Activated T-helper 1 cell treated with anti-CD3 and anti-CD28 coated beads, Interleukin-12 subunit alpha, Interleukin-12 subunit beta, Interleukin-2, Interleukin-4 antibody, amounts not matched to agents 30 ng/mL and 10 ng/mL and 1 ng/mL, durations not matched to agents 14 hours and 24 hours and 36 hours (primary cell): ENCODE measurements at regions not wholly inside any gene's neighbourhood (a gene's known extent, or its start where the extent isn't known, plus 50 kb on each side); places are given as distances from the start of the nearest gene placed in this dataset.

Source experiments
- DNase-seq: peaks from one replicate; pipeline ENCODE4 v3.0.0; 2021; ENCODE audit warnings: low spot score
- H3K27ac Mint-ChIP-seq: one replicate; pipeline ENCODE4 v1.8.0; 2021; ENCODE audit warnings: mild to moderate bottlenecking, mixed read lengths
- H3K27me3 Mint-ChIP-seq: one replicate; pipeline ENCODE4 v1.8.0; 2022; ENCODE audit warnings: mild to moderate bottlenecking, moderate library complexity, mixed read lengths; ENCODE audit not compliant: insufficient read depth
- H3K36me3 Mint-ChIP-seq: one replicate; pipeline ENCODE4 v1.8.0; 2021; ENCODE audit warnings: low read depth, mixed read lengths
- H3K4me1 Mint-ChIP-seq: one replicate; pipeline ENCODE4 v1.8.0; 2021; ENCODE audit warnings: low read depth, mixed read lengths
- H3K4me3 Mint-ChIP-seq: one replicate; pipeline ENCODE4 v1.8.0; 2021; ENCODE audit warnings: mild to moderate bottlenecking, moderate library complexity, mixed read lengths
- H3K9me3 Mint-ChIP-seq: one replicate; pipeline ENCODE4 v1.8.0; 2021; ENCODE audit warnings: mixed read lengths
- intact Hi-C: fragments of 100-400 bp; cut with micrococcal nuclease; formaldehyde crosslinking; loops from one replicate; pipeline ENCODE4 v1.15.1; 2024

GRCh38 chr15:70523616-70524015, 239.7 kb downstream of the UACA start:
- H3K27ac Mint-ChIP-seq: no peak overlapping the region
- H3K4me3 Mint-ChIP-seq: no peak overlapping the region
- H3K36me3 Mint-ChIP-seq: peaks cover 5% of the 10 kb centered on the region
- no peaks in the 10 kb centered on the region for H3K9me3 Mint-ChIP-seq
- no peak for DNase-seq
- peaks cover 27% of the 10 kb centered on the region for H3K27me3 Mint-ChIP-seq
- H3K4me1 Mint-ChIP-seq: peaks cover 14% of the 10 kb centered on the region
- intact Hi-C loops: no loop called here

GRCh38 chr15:70523192-70523591, 240.2 kb downstream of the UACA start:
- Mint-ChIP-seq H3K4me1 (peaks cover 9% of the 10 kb centered on the region), H3K27ac (no peak overlapping the region), H3K36me3 (peaks cover 2% of the 10 kb centered on the region), H3K9me3 (no peaks in the 10 kb centered on the region), H3K4me3 (no peak overlapping the region), H3K27me3 (peaks cover 32% of the 10 kb centered on the region)
- DNase-seq: no peak
- intact Hi-C loops: no loop called here

- no peak for DNase-seq
- Mint-ChIP-seq H3K4me3 (no peak overlapping the region), H3K36me3 (no peaks in the 10 kb centered on the region), H3K27me3 (peaks cover 39% of the 10 kb centered on the region), H3K4me1 (peaks cover 4% of the 10 kb centered on the region), H3K9me3 (no peaks in the 10 kb centered on the region), H3K27ac (no peak overlapping the region)
- intact Hi-C loops: no loop called here
Observed at GRCh38 chr15:70522323-70522966, 240.9 kb downstream of the UACA start.

- no peaks in the 10 kb centered on the region for H3K36me3 Mint-ChIP-seq
- peaks cover 46% of the 10 kb centered on the region for H3K27me3 Mint-ChIP-seq
- H3K4me3 Mint-ChIP-seq: no peak overlapping the region
- no peaks in the 10 kb centered on the region for H3K9me3 Mint-ChIP-seq
- intact Hi-C loops: no loop called here
- H3K4me1 Mint-ChIP-seq: no peaks in the 10 kb centered on the region
- no peak for DNase-seq
- H3K27ac Mint-ChIP-seq: no peak overlapping the region
Observed at GRCh38 chr15:70521576-70522322, 241.6 kb downstream of the UACA start.

- intact Hi-C loops: no loop called here
- peaks cover 47% of the 10 kb centered on the region for H3K27me3 Mint-ChIP-seq
- H3K36me3 Mint-ChIP-seq: no peaks in the 10 kb centered on the region
- DNase-seq: no peak
- no peak overlapping the region for H3K4me3 Mint-ChIP-seq
- H3K27ac Mint-ChIP-seq: no peak overlapping the region
- no peaks in the 10 kb centered on the region for H3K9me3 Mint-ChIP-seq
- H3K4me1 Mint-ChIP-seq: no peaks in the 10 kb centered on the region
Observed at GRCh38 chr15:70519616-70520015, 243.7 kb downstream of the UACA start.

GRCh38 chr15:70519004-70519365, 244.4 kb downstream of the UACA start:
- Mint-ChIP-seq H3K27me3 (peaks cover 50% of the 10 kb centered on the region), H3K27ac (no peak overlapping the region), H3K36me3 (no peaks in the 10 kb centered on the region), H3K4me1 (no peaks in the 10 kb centered on the region), H3K9me3 (no peaks in the 10 kb centered on the region), H3K4me3 (no peak overlapping the region)
- intact Hi-C loops: no loop called here
- DNase-seq: no peak

- H3K36me3 Mint-ChIP-seq: no peaks in the 10 kb centered on the region
- H3K27ac Mint-ChIP-seq: no peak overlapping the region
- intact Hi-C loops: no loop called here
- no peak overlapping the region for H3K4me3 Mint-ChIP-seq
- H3K9me3 Mint-ChIP-seq: no peaks in the 10 kb centered on the region
- H3K27me3 Mint-ChIP-seq: peaks cover 55% of the 10 kb centered on the region
- H3K4me1 Mint-ChIP-seq: no peaks in the 10 kb centered on the region
- DNase-seq: no peak
Observed at GRCh38 chr15:70518201-70519003, 245.0 kb downstream of the UACA start.

- no peak for DNase-seq
- no peak overlapping the region for H3K4me3 Mint-ChIP-seq
- no peaks in the 10 kb centered on the region for H3K36me3 Mint-ChIP-seq
- H3K4me1 Mint-ChIP-seq: no peaks in the 10 kb centered on the region
- peaks cover 55% of the 10 kb centered on the region for H3K27me3 Mint-ChIP-seq
- no peak overlapping the region for H3K27ac Mint-ChIP-seq
- peaks cover 2% of the 10 kb centered on the region for H3K9me3 Mint-ChIP-seq
- intact Hi-C loops: no loop called here
Observed at GRCh38 chr15:70517194-70517590, 246.2 kb downstream of the UACA start.

- H3K4me3 Mint-ChIP-seq: no peak overlapping the region
- H3K4me1 Mint-ChIP-seq: no peaks in the 10 kb centered on the region
- DNase-seq: no peak
- no peak overlapping the region for H3K27ac Mint-ChIP-seq
- intact Hi-C loops: no loop called here
- peaks cover 55% of the 10 kb centered on the region for H3K27me3 Mint-ChIP-seq
- peaks cover 3% of the 10 kb centered on the region for H3K36me3 Mint-ChIP-seq
- H3K9me3 Mint-ChIP-seq: peaks cover 8% of the 10 kb centered on the region
Observed at GRCh38 chr15:70516408-70517193, 246.8 kb downstream of the UACA start.

- Mint-ChIP-seq H3K27ac (no peak overlapping the region), H3K4me3 (no peak overlapping the region), H3K36me3 (peaks cover 13% of the 10 kb centered on the region), H3K4me1 (peaks cover 9% of the 10 kb centered on the region), H3K27me3 (peaks cover 42% of the 10 kb centered on the region), H3K9me3 (peaks cover 31% of the 10 kb centered on the region)
- intact Hi-C loops: loop anchor here (5.0 kb wide), 2 partner anchors 37 to 1037 kb away; no protein-coding TSS in a partner anchor
- no peak for DNase-seq
Observed at GRCh38 chr15:70514251-70514650, 249.1 kb downstream of the UACA start.

GRCh38 chr15:70513819-70514218, 249.5 kb downstream of the UACA start:
- no peak overlapping the region for H3K4me3 Mint-ChIP-seq
- H3K9me3 Mint-ChIP-seq: peaks cover 33% of the 10 kb centered on the region
- peaks cover 13% of the 10 kb centered on the region for H3K4me1 Mint-ChIP-seq
- intact Hi-C loops: loop anchor here (1.0 to 5.0 kb wide), 5 partner anchors 14 to 1037 kb away; no protein-coding TSS in a partner anchor
- peaks cover 15% of the 10 kb centered on the region for H3K36me3 Mint-ChIP-seq
- H3K27me3 Mint-ChIP-seq: peaks cover 39% of the 10 kb centered on the region
- DNase-seq: no peak
- H3K27ac Mint-ChIP-seq: no peak overlapping the region

- peaks cover 23% of the 10 kb centered on the region for H3K4me1 Mint-ChIP-seq
- H3K27me3 Mint-ChIP-seq: peaks cover 30% of the 10 kb centered on the region
- H3K36me3 Mint-ChIP-seq: peaks cover 16% of the 10 kb centered on the region
- DNase-seq: peak; percentile 63
- no peak overlapping the region for H3K4me3 Mint-ChIP-seq
- intact Hi-C loops: loop anchor here (1.0 to 5.0 kb wide), 7 partner anchors 15 to 1036 kb away; no protein-coding TSS in a partner anchor
- H3K27ac Mint-ChIP-seq: no peak overlapping the region
- peaks cover 35% of the 10 kb centered on the region for H3K9me3 Mint-ChIP-seq
Observed at GRCh38 chr15:70512772-70513362, 250.5 kb downstream of the UACA start.
